RWPE2 (cell line): ENCODE measurements at regions not wholly inside any gene's neighbourhood (a gene's known extent, or its start where the extent isn't known, plus 50 kb on each side); places are given as distances from the start of the nearest gene placed in this dataset.
A peak's percentile ranks its signal among the peaks of the same experiment; 100 is the strongest.

Experiments used
- ATAC-seq: fragments of 200-7000 bp; cut with Tn5 transposase; 3 replicates; pipeline ENCODE4 v1.9.1; 2021; ENCODE audit warnings: low read depth
- DNase-seq: peaks from one replicate; pipeline ENCODE4 v3.0.0-alpha.2; 2020; ENCODE audit warnings: low spot score
- H3K27ac ChIP-seq: fragments of 450-650 bp; 2 replicates; pipeline ENCODE4 v1.5.1; 2017; ENCODE audit warnings: mild to moderate bottlenecking; ENCODE audit not compliant: poor library complexity, severe bottlenecking
- H3K27me3 ChIP-seq: fragments of 250-450 bp; sonication (Bioruptor Pico); 2 replicates; pipeline ENCODE4 v1.5.1; 2021; ENCODE audit warnings: mild to moderate bottlenecking, moderate library complexity; ENCODE audit not compliant: insufficient read depth, poor library complexity, severe bottlenecking
- H3K36me3 ChIP-seq: fragments of 250-450 bp; sonication (Bioruptor Pico); 2 replicates; pipeline ENCODE4 v1.5.1; 2020; ENCODE audit warnings: low read depth, mild to moderate bottlenecking, moderate library complexity
- H3K4me1 ChIP-seq: fragments of 250-450 bp; sonication (Bioruptor Pico); 2 replicates; pipeline ENCODE4 v1.5.1; 2021; ENCODE audit warnings: mild to moderate bottlenecking, moderate library complexity; ENCODE audit not compliant: insufficient read depth, poor library complexity, severe bottlenecking
- H3K4me3 ChIP-seq: fragments of 250-450 bp; sonication (Bioruptor Pico); 2 replicates; pipeline ENCODE4 v1.5.1; 2021; ENCODE audit warnings: mild to moderate bottlenecking, moderate library complexity; ENCODE audit not compliant: severe bottlenecking
- H3K9me3 ChIP-seq: fragments of 250-450 bp; sonication (Bioruptor Pico); 2 replicates; pipeline ENCODE4 v1.5.1; 2021; ENCODE audit warnings: mild to moderate bottlenecking, moderate library complexity; ENCODE audit not compliant: severe bottlenecking
- CTCF ChIP-seq: fragments of 450-650 bp; IDR thresholded peaks from one replicate; pipeline ENCODE4 v1.5.1; 2017; ENCODE audit warnings: mild to moderate bottlenecking, moderate library complexity; ENCODE audit not compliant: poor library complexity, severe bottlenecking

DNA sequence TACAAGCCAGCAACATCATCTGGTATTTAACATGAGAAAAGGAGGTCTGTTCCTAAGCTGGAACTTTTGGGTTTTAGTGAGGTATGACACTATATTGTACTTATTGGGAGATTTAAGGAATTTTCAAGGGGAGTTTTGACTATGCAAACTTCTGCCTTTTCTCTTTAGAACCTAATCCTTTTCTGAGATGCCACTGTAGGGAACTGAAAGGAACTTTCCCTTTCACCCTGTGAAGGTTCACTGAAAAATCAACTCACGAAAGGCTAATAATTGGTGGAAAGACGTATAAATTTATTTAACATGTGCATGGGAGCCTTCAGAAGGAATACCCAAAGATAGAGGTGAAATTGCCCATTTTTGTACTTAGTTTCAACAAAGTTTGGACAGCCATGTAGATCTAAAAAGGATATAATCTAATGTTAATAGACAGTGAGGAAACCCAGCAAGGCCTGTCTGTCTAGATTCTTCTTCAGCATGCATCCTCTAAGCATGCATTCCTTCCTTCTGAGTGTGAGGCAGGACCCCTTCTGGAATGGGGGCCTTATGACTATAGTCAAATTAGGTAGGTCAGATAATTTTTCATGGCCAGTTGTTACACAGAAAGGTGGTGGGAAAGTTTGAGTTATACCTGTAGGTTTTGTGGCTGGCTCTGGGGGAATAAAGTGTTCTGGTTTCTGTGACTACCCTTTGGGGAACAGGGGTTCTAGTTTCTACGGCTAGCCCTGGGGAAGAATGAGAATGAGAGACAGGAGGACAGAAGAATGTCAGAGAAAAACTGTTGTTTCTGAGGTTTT lies 200.3 kb downstream of the C9orf152 start:
- Histone ChIP-seq H3K27me3 (no peaks in the 10 kb centered on the region), H3K27ac (no peak overlapping the region), H3K36me3 (no peaks in the 10 kb centered on the region), H3K4me1 (no peaks in the 10 kb centered on the region), H3K4me3 (no peak overlapping the region), H3K9me3 (no peaks in the 10 kb centered on the region)
- DNase-seq (no peak), ATAC-seq (no peak)
- no peak for TF ChIP-seq CTCF

- DNase-seq (no peak), ATAC-seq (no peak)
- Histone ChIP-seq H3K4me1 (no peaks in the 10 kb centered on the region), H3K9me3 (no peaks in the 10 kb centered on the region), H3K27me3 (no peaks in the 10 kb centered on the region), H3K27ac (no peak overlapping the region), H3K4me3 (no peak overlapping the region), H3K36me3 (no peaks in the 10 kb centered on the region)
- no peak for TF ChIP-seq CTCF
Measured at GRCh38 chr9:110008663-110009062, 199.3 kb downstream of the C9orf152 start.

- Histone ChIP-seq H3K9me3 (no peaks in the 10 kb centered on the region), H3K36me3 (no peaks in the 10 kb centered on the region), H3K4me1 (peaks cover 19% of the 10 kb centered on the region), H3K4me3 (no peak overlapping the region), H3K27me3 (no peaks in the 10 kb centered on the region), H3K27ac (no peak overlapping the region)
- no peak for DNase-seq
- ATAC-seq, result no peak
- TF ChIP-seq CTCF, result no peak
Measured at GRCh38 chr9:110011628-110012320, 196.2 kb downstream of the C9orf152 start.

DNA sequence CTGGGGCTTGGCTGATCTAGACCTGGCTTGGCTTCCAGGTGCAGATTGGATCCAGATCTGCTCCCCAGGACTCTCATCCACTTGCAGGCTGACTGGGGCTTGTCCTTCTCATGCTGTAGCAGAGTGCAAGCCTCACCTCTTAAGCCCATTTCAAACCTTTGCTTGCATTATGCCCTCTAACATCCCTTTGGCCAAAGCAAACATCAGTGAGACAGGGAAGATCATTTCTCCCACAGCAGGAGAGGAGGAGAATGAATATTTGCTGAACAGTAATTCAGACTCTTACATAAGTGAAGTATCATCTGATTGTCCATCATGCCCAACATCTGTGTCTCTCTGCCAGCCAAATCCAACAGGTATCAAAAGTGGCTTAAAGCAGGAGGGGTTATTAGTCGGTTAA lies 194.9 kb downstream of the C9orf152 start:
- TF ChIP-seq CTCF, result no peak
- H3K4me1 ChIP-seq, result peaks cover 23% of the 10 kb centered on the region
- no peaks in the 10 kb centered on the region for H3K36me3 ChIP-seq
- no peaks in the 10 kb centered on the region for H3K9me3 ChIP-seq
- H3K27ac ChIP-seq, result no peak overlapping the region
- no peaks in the 10 kb centered on the region for H3K27me3 ChIP-seq
- DNase-seq (no peak), ATAC-seq (no peak)
- H3K4me3 ChIP-seq, result no peak overlapping the region

DNA sequence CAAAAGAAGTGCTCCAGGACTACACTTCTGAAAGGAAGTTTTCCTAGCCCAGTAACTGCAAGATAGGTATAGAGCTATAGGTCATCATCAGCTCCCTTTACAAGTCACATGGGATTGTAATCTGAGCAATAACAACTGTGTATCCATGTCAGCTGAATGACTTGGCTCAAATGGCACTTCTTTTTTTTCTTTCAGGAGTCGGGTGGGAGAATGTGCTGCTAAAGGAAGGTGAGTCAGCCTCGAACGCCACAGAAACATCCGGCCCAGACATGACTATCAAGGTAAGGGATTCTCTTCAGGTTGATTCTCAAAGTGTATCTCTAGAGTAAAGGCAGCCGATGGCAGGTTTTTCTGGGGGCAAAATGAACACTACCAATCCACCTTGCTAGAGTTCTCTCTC lies 192.2 kb downstream of the C9orf152 start:
- peaks cover 29% of the 10 kb centered on the region for H3K4me1 ChIP-seq
- no peak for TF ChIP-seq CTCF
- H3K27me3 ChIP-seq, result no peaks in the 10 kb centered on the region
- no peaks in the 10 kb centered on the region for H3K36me3 ChIP-seq
- ATAC-seq, result peak; percentile 96
- peak; percentile 80 for DNase-seq
- H3K4me3 ChIP-seq, result no peak overlapping the region
- no peaks in the 10 kb centered on the region for H3K9me3 ChIP-seq
- peak overlapping the region; percentile 93 for H3K27ac ChIP-seq
